ENCODE measurements at regions not wholly inside any gene's neighbourhood (a gene's known extent, or its start where the extent isn't known, plus 50 kb on each side); places are given as distances from the start of the nearest gene placed in this dataset.

DNA sequence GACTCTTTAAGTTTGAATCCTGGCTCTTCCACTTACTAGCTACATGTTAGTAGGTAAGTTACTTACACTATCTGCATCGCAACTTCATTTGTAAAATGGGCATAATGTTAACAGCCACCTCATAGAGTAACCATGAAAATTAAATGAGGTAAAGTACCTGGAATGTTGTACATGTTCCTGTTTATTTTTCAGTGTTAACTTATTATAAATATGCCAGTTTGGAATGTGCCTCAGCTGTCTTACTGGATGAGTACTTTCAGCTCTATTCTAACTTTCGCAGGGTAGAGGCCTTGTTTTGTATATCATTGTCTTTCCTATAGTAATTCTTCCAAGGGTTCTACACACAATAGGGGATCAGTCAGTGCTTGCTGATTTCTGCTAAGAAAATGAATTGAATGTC lies 167.4 kb downstream of the DUSP10 start:
- TF ChIP-seq, protein P1, sequence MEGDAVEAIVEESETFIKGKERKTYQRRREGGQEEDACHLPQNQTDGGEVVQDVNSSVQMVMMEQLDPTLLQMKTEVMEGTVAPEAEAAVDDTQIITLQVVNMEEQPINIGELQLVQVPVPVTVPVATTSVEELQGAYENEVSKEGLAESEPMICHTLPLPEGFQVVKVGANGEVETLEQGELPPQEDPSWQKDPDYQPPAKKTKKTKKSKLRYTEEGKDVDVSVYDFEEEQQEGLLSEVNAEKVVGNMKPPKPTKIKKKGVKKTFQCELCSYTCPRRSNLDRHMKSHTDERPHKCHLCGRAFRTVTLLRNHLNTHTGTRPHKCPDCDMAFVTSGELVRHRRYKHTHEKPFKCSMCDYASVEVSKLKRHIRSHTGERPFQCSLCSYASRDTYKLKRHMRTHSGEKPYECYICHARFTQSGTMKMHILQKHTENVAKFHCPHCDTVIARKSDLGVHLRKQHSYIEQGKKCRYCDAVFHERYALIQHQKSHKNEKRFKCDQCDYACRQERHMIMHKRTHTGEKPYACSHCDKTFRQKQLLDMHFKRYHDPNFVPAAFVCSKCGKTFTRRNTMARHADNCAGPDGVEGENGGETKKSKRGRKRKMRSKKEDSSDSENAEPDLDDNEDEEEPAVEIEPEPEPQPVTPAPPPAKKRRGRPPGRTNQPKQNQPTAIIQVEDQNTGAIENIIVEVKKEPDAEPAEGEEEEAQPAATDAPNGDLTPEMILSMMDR (IDR thresholded peaks at IDR 0.05) = no peak
- no peak for TF ChIP-seq POLR2A (IDR thresholded peaks at IDR 0.05)
- TF ChIP-seq POLR2AphosphoS5 (IDR thresholded peaks at IDR 0.05) = no peak
- no peak for TF ChIP-seq EP300 (IDR thresholded peaks at IDR 0.05)

Data from upper lobe of left lung (tissue), 4 donors.